HG03139 (cell line): ENCODE measurements at regions not wholly inside any gene's neighbourhood (a gene's known extent, or its start where the extent isn't known, plus 50 kb on each side); places are given as distances from the start of the nearest gene placed in this dataset.

Source experiments
- ATAC-seq: cut with Tn5 transposase; IDR thresholded peaks from one replicate; pipeline ENCODE4 v1.9.1; 2021; ENCODE audit not compliant: unreplicated experiment

GRCh38 chr7:25828468-25828867 is 323.5 kb upstream of the NFE2L3 start:
- ATAC-seq, result no peak

- no peak for ATAC-seq
These were observed 322.3 kb upstream of the NFE2L3 start for GRCh38 chr7:25829663-25830062.

- ATAC-seq, result no peak
These were observed 321.8 kb upstream of the NFE2L3 start for GRCh38 chr7:25830215-25830614.

GRCh38 chr7:25831062-25831691 is 320.8 kb upstream of the NFE2L3 start:
- ATAC-seq, result no peak

- ATAC-seq, result no peak
These were observed 320.1 kb upstream of the NFE2L3 start for GRCh38 chr7:25831831-25832411.

- no peak for ATAC-seq
These were observed 319.5 kb upstream of the NFE2L3 start for GRCh38 chr7:25832456-25832855.

GRCh38 chr7:25832929-25833328 is 319.1 kb upstream of the NFE2L3 start:
- ATAC-seq, result no peak

GRCh38 chr7:25834050-25834449 is 317.9 kb upstream of the NFE2L3 start:
- no peak for ATAC-seq

GRCh38 chr7:25835197-25835596 is 316.8 kb upstream of the NFE2L3 start:
- no peak for ATAC-seq

- no peak for ATAC-seq
These were observed 312.8 kb upstream of the NFE2L3 start for GRCh38 chr7:25839084-25839769.

GRCh38 chr7:25840209-25840792 is 311.7 kb upstream of the NFE2L3 start:
- no peak for ATAC-seq

- no peak for ATAC-seq
These were observed 310.4 kb upstream of the NFE2L3 start for GRCh38 chr7:25841575-25841974.

GRCh38 chr7:25842201-25842733 is 309.7 kb upstream of the NFE2L3 start:
- no peak for ATAC-seq

- no peak for ATAC-seq
These were observed 308.5 kb upstream of the NFE2L3 start for GRCh38 chr7:25843467-25843866.

GRCh38 chr7:25844102-25844870 is 307.7 kb upstream of the NFE2L3 start:
- no peak for ATAC-seq

- no peak for ATAC-seq
These were observed 306.5 kb upstream of the NFE2L3 start for GRCh38 chr7:25845464-25845863.

GRCh38 chr7:25846722-25847121 is 305.3 kb upstream of the NFE2L3 start:
- no peak for ATAC-seq

GRCh38 chr7:25847336-25848070 is 304.5 kb upstream of the NFE2L3 start:
- no peak for ATAC-seq

- no peak for ATAC-seq
These were observed 302.4 kb upstream of the NFE2L3 start for GRCh38 chr7:25849500-25850184.

- no peak for ATAC-seq
These were observed 301.8 kb upstream of the NFE2L3 start for GRCh38 chr7:25850216-25850615.
